GM21528 (cell line): ENCODE measurements at regions not wholly inside any gene's neighbourhood (a gene's known extent, or its start where the extent isn't known, plus 50 kb on each side); places are given as distances from the start of the nearest gene placed in this dataset.
"Not testable (repeated sequence)": the region's sequence is repeated elsewhere in the genome, so short reads cannot be mapped to it uniquely, and the experiment has no call there.

Experiments
- ATAC-seq: cut with Tn5 transposase; IDR thresholded peaks from one replicate; pipeline ENCODE4 v1.9.1; 2021; ENCODE audit warnings: mild to moderate bottlenecking, moderate library complexity; ENCODE audit not compliant: unreplicated experiment, low FRiP score

GRCh38 chr22:48084041-48084728 lies 1321.7 kb downstream of the TBC1D22A start:
- ATAC-seq = peak; percentile 62

GRCh38 chr22:48083502-48083901 lies 1321.1 kb downstream of the TBC1D22A start:
- no peak for ATAC-seq

GRCh38 chr22:48082284-48082683 lies 1319.8 kb downstream of the TBC1D22A start:
- ATAC-seq = no peak

- ATAC-seq = no peak
Observed at GRCh38 chr22:48081281-48081680, 1318.8 kb downstream of the TBC1D22A start.

GRCh38 chr22:48080316-48081165 lies 1318.1 kb downstream of the TBC1D22A start:
- no peak for ATAC-seq

- no peak for ATAC-seq
Observed at GRCh38 chr22:48079505-48080290, 1317.2 kb downstream of the TBC1D22A start.

GRCh38 chr22:48078825-48079224 lies 1316.4 kb downstream of the TBC1D22A start:
- ATAC-seq = no peak

- no peak for ATAC-seq
Observed at GRCh38 chr22:48077699-48078098, 1315.2 kb downstream of the TBC1D22A start.

- no peak for ATAC-seq
Observed at GRCh38 chr22:48076008-48076407, 1313.6 kb downstream of the TBC1D22A start.

- ATAC-seq = no peak
Observed at GRCh38 chr22:48075604-48076003, 1313.2 kb downstream of the TBC1D22A start.

GRCh38 chr22:48072777-48073176 lies 1310.3 kb downstream of the TBC1D22A start:
- ATAC-seq = no peak

- ATAC-seq = no peak
Observed at GRCh38 chr22:48071828-48072227, 1309.4 kb downstream of the TBC1D22A start.

GRCh38 chr22:48071305-48071704 lies 1308.9 kb downstream of the TBC1D22A start:
- no peak for ATAC-seq

- ATAC-seq = no peak
Observed at GRCh38 chr22:48070760-48071159, 1308.3 kb downstream of the TBC1D22A start.

- no peak for ATAC-seq
Observed at GRCh38 chr22:48070083-48070482, 1307.6 kb downstream of the TBC1D22A start.

- ATAC-seq = no peak
Observed at GRCh38 chr22:48069256-48069655, 1306.8 kb downstream of the TBC1D22A start.

- no peak for ATAC-seq
Observed at GRCh38 chr22:48068323-48068885, 1306.0 kb downstream of the TBC1D22A start.

- ATAC-seq = no peak
Observed at GRCh38 chr22:48065892-48066291, 1303.4 kb downstream of the TBC1D22A start.

GRCh38 chr22:48061726-48062125 lies 1299.3 kb downstream of the TBC1D22A start:
- ATAC-seq = no peak

- no peak for ATAC-seq
Observed at GRCh38 chr22:48060266-48060665, 1297.8 kb downstream of the TBC1D22A start.

- not testable (repeated sequence) for ATAC-seq
Observed at GRCh38 chr22:48059521-48059920, 1297.1 kb downstream of the TBC1D22A start.
